Natural killer cell treated with Interleukin-12 subunit alpha and Interleukin-12 subunit beta and Interleukin-15 and Interleukin-18, amount 100 ng/mL, for 72 hours (primary cell): ENCODE measurements at regions not wholly inside any gene's neighbourhood (a gene's known extent, or its start where the extent isn't known, plus 50 kb on each side); places are given as distances from the start of the nearest gene placed in this dataset.
A peak's percentile ranks its signal among the peaks of the same experiment; 100 is the strongest.
"Not testable (repeated sequence)": the region's sequence is repeated elsewhere in the genome, so short reads cannot be mapped to it uniquely, and the experiment has no call there.

ENCODE experiments used
- ATAC-seq, 2 donors: fragments of 150-1000 bp; cut with Tn5 transposase in 1 of 2; sonication (Bioruptor Pico), chemical (Tn5 transposase) in 1 of 2; 2 replicates each; pipeline ENCODE4 v1.10.0; 2021
- DNase-seq: peaks from one replicate; pipeline ENCODE4 v3.0.0; 2022; ENCODE audit warnings: low spot score
- H3K27ac Mint-ChIP-seq, 2 donors: 1 replicate in 1 of 2; 2 replicates in 1 of 2; pipeline ENCODE4 v1.8.0; 2022; ENCODE audit warnings: mixed read lengths in 2 of 2, mild to moderate bottlenecking in 1 of 2, moderate library complexity in 1 of 2
- H3K27me3 Mint-ChIP-seq, 2 donors: 1 replicate in 1 of 2; 2 replicates in 1 of 2; pipeline ENCODE4 v1.8.0; 2022; ENCODE audit warnings: mixed read lengths in 2 of 2
- H3K36me3 Mint-ChIP-seq: one replicate; pipeline ENCODE4 v1.8.0; 2022; ENCODE audit warnings: mixed read lengths
- H3K4me1 Mint-ChIP-seq, 2 donors: 1 replicate in 1 of 2; 2 replicates in 1 of 2; pipeline ENCODE4 v1.8.0; 2022; ENCODE audit warnings: low read depth in 2 of 2, mixed read lengths in 2 of 2, mild to moderate bottlenecking in 1 of 2
- H3K4me3 Mint-ChIP-seq: one replicate; pipeline ENCODE4 v1.8.0; 2022; ENCODE audit warnings: mixed read lengths
- H3K9me3 Mint-ChIP-seq: 2 replicates; pipeline ENCODE4 v1.8.0; 2022; ENCODE audit warnings: mixed read lengths

DNA sequence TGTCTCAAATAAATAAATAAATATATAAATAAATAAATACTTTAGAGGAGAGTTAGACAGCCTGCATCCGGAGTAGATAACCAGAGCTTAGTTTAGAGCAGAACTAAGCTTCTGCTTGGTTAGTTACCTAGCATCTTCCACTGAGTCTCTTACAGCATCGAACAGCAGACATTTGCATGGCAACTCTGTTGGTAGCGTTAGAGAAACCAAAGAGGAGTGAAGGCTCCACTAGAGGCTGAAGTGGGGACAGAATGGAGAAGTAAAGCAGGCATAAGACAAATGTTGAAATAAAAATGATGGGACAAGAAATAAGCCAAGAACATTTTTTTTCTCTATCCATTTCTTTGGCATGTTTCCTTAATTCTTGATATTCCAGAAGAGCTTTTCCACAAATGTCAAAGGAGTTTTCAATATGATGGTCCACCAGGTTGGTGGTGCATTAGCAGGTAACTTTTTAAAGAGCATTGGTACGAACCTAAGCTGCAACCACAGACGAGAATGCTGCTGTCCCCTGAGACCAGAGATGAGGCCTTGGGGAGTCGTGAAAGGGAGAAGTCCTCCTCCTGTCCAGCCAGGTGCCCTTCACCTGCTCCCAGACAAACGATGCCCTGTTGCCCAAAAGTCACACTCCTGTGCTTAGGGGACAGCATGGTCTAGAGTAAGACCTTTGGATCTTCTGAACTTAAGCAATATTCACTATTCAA is 438.3 kb downstream of the DIRAS2 start:
- Mint-ChIP-seq H3K4me1 (no peaks in the 10 kb centered on the region), H3K36me3 (no peaks in the 10 kb centered on the region), H3K9me3 (no peaks in the 10 kb centered on the region), H3K27me3 (peaks cover 19 to 31% of the 10 kb centered on the region in 2 donors), H3K27ac (no peak overlapping the region), H3K4me3 (no peak overlapping the region)
- DNase-seq (no peak), ATAC-seq (no peak)

DNA sequence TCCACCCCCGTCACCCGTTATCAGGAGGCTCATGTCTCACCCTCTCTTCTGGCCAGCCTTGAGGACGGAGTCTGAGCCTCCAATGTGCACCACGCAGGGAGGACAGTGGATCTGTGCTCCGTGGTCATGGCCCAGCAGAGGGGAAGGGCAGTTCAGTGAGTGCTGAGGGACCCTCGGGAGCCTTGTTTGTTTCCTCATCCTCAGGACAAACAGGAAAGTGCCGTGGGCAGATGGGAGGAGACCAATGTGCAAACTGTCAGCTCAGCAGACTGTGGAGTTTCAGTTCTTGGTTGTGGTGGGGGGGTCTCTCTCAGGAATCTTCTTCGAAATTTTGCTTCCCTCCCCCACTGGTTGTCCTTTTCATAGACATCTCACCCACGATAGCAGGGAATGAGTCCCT is 429.6 kb downstream of the DIRAS2 start:
- not testable (repeated sequence) for ATAC-seq, H3K36me3 Mint-ChIP-seq, DNase-seq, H3K27ac Mint-ChIP-seq, H3K4me3 Mint-ChIP-seq, H3K4me1 Mint-ChIP-seq, H3K9me3 Mint-ChIP-seq
- H3K27me3 Mint-ChIP-seq = peaks cover 19 to 35% of the 10 kb centered on the region in 2 donors

DNA sequence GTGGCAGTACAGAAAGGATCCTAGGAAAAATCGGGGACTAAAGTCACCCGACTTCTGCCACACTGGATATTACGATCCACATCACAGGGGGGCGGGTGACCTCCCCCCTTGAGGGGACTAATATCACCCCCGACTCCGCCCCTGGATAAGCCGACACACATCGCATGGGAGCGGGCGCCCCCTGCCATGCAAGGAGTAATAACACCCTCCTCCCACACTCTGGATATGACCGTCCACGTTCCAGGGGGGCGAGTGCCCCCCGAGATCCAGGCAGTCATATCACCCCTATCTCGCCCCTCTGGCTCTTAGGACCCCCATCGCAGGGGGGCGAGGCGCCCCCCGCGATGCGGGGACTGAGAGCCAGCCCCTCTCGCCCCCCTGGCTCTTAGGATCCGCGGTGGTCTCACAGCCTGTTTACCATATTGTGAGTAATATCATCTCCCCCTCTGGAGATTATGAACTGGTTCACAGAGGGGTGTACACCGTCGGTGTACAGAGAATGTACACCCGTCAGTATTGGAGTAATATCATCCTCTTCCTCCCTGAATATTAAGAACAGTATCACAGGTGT is 423.0 kb downstream of the DIRAS2 start:
- H3K4me3 Mint-ChIP-seq = no peak overlapping the region
- peaks cover 15 to 17% of the 10 kb centered on the region in 2 donors for H3K27me3 Mint-ChIP-seq
- H3K9me3 Mint-ChIP-seq = no peaks in the 10 kb centered on the region
- ATAC-seq (peak; percentile 50 to 52), DNase-seq (no peak)
- H3K4me1 Mint-ChIP-seq = peaks cover 0 to 3% of the 10 kb centered on the region in 2 donors
- no peaks in the 10 kb centered on the region for H3K36me3 Mint-ChIP-seq
- no peak overlapping the region for H3K27ac Mint-ChIP-seq

DNA sequence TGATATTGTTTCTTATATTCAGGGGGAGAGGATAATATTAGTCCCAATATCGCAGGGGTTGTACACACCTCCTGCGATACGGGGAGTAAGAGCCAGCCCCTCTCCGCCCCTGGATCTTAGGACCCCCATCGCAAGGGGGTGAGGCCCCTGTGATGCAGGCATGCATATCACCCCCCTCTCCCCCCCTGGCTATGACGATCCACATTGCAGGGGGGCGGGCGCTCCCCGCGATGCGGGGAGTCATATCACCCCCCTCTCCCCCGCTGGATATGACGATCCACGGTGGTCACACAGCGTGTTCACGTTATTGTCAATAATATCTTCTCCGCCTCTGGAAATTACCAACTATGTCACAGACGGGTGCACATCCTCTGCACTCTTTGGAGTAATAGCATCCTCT is 420.7 kb downstream of the DIRAS2 start:
- not testable (repeated sequence) for DNase-seq, ATAC-seq, H3K9me3 Mint-ChIP-seq, H3K4me3 Mint-ChIP-seq, H3K4me1 Mint-ChIP-seq, H3K36me3 Mint-ChIP-seq, H3K27ac Mint-ChIP-seq
- peaks cover 9 to 11% of the 10 kb centered on the region in 2 donors for H3K27me3 Mint-ChIP-seq

DNA sequence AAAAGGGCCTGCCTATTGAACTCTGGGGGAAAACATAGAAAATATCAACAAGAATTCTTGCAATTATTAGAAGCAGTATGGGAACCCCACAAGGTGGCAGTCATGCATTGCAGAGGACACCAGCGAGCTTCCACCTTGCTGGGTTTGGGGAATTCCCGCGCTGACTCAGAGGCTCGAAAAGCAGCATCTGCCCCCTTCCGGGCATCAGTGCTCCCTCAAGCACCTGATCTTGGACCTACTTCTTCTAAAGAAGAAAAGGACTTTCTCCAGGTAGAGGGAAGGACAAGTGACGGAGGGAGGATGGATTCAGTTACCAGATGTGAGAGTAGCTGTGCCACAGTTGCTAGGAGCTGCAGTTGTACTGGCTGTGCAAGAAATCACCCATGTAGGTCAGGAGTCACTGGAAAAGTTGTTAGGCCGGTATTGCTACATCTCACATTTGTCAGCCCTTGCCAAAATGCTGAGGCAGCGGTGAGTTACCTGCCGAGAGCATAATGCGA is 415.7 kb downstream of the DIRAS2 start:
- H3K36me3 Mint-ChIP-seq, DNase-seq, H3K4me1 Mint-ChIP-seq, H3K27me3 Mint-ChIP-seq, H3K4me3 Mint-ChIP-seq, ATAC-seq, H3K9me3 Mint-ChIP-seq, H3K27ac Mint-ChIP-seq: not testable (repeated sequence)

DNA sequence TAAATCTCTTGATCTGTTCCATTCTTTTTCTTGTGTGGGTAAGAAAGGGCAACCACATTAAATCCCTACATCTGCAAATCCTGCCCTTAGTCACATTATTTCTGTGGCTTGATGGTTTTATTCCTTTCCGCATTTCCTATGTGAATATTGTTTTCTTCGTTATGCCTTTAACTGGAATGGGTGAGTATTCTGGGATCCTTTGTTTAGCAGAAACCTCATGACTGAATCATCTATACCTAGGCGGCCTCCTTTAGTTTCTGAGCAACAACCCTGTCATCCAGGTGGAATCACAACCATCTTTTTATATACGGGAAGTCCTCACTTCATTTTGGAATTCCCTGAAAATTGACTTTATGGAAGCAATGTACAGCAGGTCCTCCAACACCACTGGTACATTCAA is 409.5 kb downstream of the DIRAS2 start:
- H3K4me1 Mint-ChIP-seq, DNase-seq, H3K9me3 Mint-ChIP-seq, H3K36me3 Mint-ChIP-seq, ATAC-seq, H3K27ac Mint-ChIP-seq, H3K4me3 Mint-ChIP-seq: not testable (repeated sequence)
- H3K27me3 Mint-ChIP-seq = peaks cover 3 to 15% of the 10 kb centered on the region in 2 donors

DNA sequence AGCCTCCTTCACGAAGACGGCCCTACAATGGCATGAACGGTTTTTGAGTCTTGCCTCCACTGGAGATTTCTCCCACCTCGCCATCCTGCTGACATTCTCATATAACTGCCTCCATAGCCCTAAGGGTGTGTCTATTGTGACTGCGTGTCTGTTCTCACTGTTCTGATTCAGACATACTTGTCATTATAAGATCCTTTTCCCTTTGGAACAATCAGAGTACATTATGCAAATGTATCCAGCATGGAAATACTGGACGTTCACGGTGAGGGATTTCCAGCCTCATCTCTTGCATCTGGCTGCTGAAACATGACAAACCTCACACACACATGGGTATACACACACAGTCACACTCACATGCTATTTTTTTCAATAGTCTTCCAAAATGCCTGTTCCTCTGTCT is 402.1 kb downstream of the DIRAS2 start:
- H3K27me3 Mint-ChIP-seq = peaks cover 9 to 28% of the 10 kb centered on the region in 2 donors
- H3K9me3 Mint-ChIP-seq = no peaks in the 10 kb centered on the region
- no peak overlapping the region for H3K27ac Mint-ChIP-seq
- ATAC-seq (no peak), DNase-seq (no peak)
- no peaks in the 10 kb centered on the region for H3K36me3 Mint-ChIP-seq
- no peaks in the 10 kb centered on the region for H3K4me1 Mint-ChIP-seq
- H3K4me3 Mint-ChIP-seq = no peak overlapping the region

DNA sequence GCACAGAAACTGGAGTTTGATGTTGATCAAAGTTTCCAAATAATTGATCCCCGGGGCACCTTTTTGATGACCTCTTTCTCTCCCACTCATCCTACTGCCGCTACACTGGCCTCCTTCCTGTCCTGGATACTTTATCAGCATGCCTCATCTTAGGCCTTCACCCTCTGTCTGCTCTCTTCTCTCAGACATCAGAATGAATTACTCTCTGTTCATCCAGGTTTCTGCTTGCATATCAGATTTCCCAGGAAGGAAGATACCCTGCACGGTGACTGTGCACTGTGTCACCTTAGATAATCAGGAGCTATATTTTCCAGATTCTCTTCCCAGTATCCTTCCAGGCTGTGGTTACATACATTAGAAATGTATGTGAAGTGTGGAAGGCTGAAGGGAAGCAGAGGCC is 397.0 kb downstream of the DIRAS2 start:
- Mint-ChIP-seq H3K4me3 (no peak overlapping the region), H3K27ac (no peak overlapping the region), H3K27me3 (peaks cover 15 to 32% of the 10 kb centered on the region in 2 donors), H3K4me1 (no peaks in the 10 kb centered on the region), H3K36me3 (no peaks in the 10 kb centered on the region), H3K9me3 (no peaks in the 10 kb centered on the region)
- no peak for DNase-seq
- ATAC-seq = no peak

DNA sequence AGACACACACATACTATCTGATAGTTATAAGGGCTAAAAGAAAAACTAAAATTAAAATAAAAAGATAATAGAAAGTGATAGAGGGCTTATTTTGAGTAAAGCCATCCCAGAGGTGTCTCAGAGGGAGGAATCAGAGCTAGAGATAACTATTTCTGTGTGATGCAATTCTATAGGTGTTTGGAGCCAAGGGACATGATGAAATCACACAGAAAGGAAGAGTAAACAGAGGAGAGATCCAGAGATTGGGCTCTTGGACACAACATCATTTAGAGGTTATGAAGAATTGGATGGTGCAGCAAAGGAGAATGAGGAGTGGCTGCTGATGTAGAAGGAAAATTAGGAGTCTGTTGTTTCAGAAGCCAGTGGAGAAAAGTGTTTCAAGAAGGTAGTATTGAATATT is 393.5 kb downstream of the DIRAS2 start:
- ATAC-seq (no peak), DNase-seq (no peak)
- Mint-ChIP-seq H3K36me3 (no peaks in the 10 kb centered on the region), H3K27me3 (peaks cover 19 to 34% of the 10 kb centered on the region in 2 donors), H3K9me3 (no peaks in the 10 kb centered on the region), H3K4me3 (no peak overlapping the region), H3K4me1 (no peaks in the 10 kb centered on the region), H3K27ac (no peak overlapping the region)

DNA sequence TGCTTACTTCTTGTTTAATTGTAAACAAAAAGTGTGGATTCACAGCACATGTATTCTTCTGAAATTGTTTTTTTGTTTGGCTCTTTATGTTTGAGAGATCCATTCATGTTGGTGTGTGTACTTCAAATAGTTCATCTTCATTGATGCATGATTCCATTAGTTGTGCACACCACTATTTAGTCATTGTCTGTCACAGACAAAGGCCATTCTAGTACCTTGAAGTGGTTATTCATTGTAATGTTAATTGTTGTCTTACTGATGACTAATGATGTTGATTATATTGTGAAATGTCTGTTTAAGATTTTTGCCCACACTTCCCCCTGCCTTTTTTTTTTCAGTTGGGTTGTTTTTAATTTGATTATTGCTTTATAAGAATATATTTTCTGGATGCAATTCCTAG is 391.3 kb downstream of the DIRAS2 start:
- H3K4me1 Mint-ChIP-seq = no peaks in the 10 kb centered on the region
- H3K27ac Mint-ChIP-seq = no peak overlapping the region
- no peak for DNase-seq
- peaks cover 15 to 30% of the 10 kb centered on the region in 2 donors for H3K27me3 Mint-ChIP-seq
- no peak overlapping the region for H3K4me3 Mint-ChIP-seq
- H3K36me3 Mint-ChIP-seq = no peaks in the 10 kb centered on the region
- no peaks in the 10 kb centered on the region for H3K9me3 Mint-ChIP-seq
- no peak for ATAC-seq

DNA sequence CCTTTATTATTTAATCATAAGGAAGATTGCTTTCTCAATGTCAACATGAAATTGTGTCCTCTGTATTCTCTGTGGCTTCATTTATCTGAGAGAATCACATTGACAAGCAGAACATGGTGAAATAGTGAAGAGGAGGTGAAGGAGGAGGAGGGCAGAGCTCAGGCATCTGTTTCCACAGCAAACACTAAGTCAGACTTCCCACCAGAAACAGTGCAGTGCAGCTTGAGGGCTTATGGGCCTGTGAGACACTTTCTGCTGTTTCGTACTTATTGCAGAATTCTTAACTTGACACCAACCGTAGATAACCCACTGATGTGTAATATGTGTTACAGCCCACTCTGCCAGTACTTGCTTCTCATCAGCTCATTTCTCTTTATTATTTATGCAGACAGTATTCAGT is 386.3 kb downstream of the DIRAS2 start:
- no peak for ATAC-seq
- H3K4me3 Mint-ChIP-seq = no peak overlapping the region

DNA sequence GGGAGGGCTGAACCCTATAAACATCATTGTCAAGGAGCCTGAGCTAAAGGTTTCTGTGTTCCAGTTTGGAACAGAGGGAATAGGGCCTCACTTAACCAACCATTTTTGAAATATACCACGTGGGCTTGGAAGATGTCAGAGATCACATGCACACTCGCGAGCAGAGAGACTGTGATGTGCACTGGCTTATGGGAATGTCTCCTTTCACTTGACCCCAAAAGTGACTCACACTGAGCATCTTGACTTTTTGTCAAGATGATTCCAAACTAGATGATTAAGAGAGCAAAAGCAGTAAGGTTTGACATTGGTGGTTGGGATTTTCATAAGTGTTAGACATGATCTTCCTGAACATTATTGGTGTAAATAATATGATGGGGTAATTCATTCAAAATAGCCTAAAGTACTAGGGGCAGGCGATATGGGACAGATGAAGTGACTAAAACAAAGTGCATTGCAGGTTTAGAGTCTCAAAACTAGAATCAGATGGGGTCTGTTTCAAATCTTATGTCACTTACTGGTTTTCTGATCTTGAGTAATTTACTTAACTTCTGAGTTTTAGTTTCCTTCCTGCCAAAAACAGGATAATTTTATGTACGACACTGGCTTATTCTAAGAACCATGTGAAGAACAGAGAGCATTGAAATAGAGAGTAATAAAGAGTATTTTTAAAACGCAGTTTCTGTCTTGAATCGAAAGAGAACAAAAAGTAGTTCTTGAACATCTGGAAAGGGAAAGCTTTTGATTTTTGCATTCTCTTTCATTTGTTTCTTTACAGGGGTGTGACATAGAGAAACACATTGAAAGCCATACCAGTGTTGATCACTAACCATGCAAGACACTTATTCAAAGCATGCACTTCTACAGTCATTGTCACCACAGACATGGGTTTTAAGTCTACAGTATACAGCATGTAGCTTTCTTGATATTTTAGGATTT is 383.0 kb downstream of the DIRAS2 start:
- H3K9me3 Mint-ChIP-seq = no peaks in the 10 kb centered on the region
- no peak for ATAC-seq
- DNase-seq = no peak
- H3K4me3 Mint-ChIP-seq = no peak overlapping the region
- H3K27ac Mint-ChIP-seq = no peak overlapping the region
- H3K27me3 Mint-ChIP-seq = peaks cover 16 to 20% of the 10 kb centered on the region in 2 donors
- peaks cover 5% of the 10 kb centered on the region for H3K36me3 Mint-ChIP-seq
- H3K4me1 Mint-ChIP-seq = no peaks in the 10 kb centered on the region

More for the DNA sequence above, 386.3 kb downstream of the DIRAS2 start:
- peaks cover 5% of the 10 kb centered on the region for H3K36me3 Mint-ChIP-seq
- H3K27me3 Mint-ChIP-seq = peaks cover 27 to 29% of the 10 kb centered on the region in 2 donors
- no peaks in the 10 kb centered on the region for H3K4me1 Mint-ChIP-seq
- DNase-seq = no peak
- no peaks in the 10 kb centered on the region for H3K9me3 Mint-ChIP-seq
- H3K27ac Mint-ChIP-seq = no peak overlapping the region

DNA sequence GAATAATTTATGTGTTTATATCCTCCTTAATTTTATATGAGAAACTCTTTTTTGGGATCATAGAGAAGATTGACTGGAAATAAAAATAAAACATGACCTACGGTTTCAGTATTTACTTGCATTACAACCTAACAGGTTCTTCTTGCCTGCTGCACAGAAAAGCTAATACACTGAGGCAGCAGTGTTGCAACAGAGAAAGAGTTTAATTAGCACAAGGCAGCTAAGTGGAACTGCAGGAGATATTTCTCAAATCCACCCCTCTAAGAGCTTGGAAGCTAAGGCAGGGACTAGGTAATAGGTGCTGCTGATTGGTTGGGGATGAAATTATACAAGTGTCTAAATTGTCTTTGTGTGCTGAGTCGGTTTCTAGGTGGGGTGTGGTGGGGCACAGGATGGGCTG is 380.9 kb downstream of the DIRAS2 start:
- Mint-ChIP-seq H3K4me1 (no peaks in the 10 kb centered on the region), H3K4me3 (no peak overlapping the region), H3K36me3 (peaks cover 5% of the 10 kb centered on the region), H3K27ac (no peak overlapping the region), H3K27me3 (peaks cover 24 to 25% of the 10 kb centered on the region in 2 donors), H3K9me3 (no peaks in the 10 kb centered on the region)
- ATAC-seq = no peak
- no peak for DNase-seq

DNA sequence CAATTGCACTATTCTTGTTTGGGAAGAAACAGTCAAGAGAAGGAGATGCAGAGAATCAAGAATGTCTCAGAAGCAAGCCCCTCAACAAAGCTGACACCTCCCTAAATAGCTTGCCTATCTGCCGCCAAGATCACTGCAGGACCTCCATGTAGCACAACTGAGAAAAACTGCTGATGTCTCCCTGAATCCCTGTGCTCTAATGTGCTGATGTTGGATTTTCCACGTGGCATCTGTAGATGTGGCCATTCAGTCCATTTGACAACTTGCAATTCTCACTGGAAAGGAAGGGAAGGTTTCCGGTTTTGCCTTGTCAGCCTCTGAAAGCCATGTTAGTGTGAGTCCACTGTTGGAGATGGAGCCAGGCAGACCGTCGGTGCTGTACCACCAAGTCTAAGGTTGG is 374.0 kb downstream of the DIRAS2 start:
- H3K9me3 Mint-ChIP-seq = no peaks in the 10 kb centered on the region
- no peaks in the 10 kb centered on the region for H3K4me1 Mint-ChIP-seq
- H3K27ac Mint-ChIP-seq = no peak overlapping the region
- H3K4me3 Mint-ChIP-seq = no peak overlapping the region
- H3K36me3 Mint-ChIP-seq = no peaks in the 10 kb centered on the region
- peak in 1 of 2 donors; percentile 51 for ATAC-seq
- DNase-seq = no peak
- peaks cover 22 to 36% of the 10 kb centered on the region in 2 donors for H3K27me3 Mint-ChIP-seq
